Stimulated activated CD8-positive, alpha-beta memory T cell treated with anti-CD3 and anti-CD28 coated beads, Interleukin-15, amount 100 ng/mL, for 4 hours (primary cell): ENCODE measurements at regions not wholly inside any gene's neighbourhood (a gene's known extent, or its start where the extent isn't known, plus 50 kb on each side); places are given as distances from the start of the nearest gene placed in this dataset.
"Not testable (repeated sequence)": the region's sequence is repeated elsewhere in the genome, so short reads cannot be mapped to it uniquely, and the experiment has no call there.

Source experiments
- DNase-seq, 2 donors: peaks; one replicate each; pipeline ENCODE4 v3.0.0-alpha.2; 2020; ENCODE audit warnings: low read depth in 2 of 2

DNA sequence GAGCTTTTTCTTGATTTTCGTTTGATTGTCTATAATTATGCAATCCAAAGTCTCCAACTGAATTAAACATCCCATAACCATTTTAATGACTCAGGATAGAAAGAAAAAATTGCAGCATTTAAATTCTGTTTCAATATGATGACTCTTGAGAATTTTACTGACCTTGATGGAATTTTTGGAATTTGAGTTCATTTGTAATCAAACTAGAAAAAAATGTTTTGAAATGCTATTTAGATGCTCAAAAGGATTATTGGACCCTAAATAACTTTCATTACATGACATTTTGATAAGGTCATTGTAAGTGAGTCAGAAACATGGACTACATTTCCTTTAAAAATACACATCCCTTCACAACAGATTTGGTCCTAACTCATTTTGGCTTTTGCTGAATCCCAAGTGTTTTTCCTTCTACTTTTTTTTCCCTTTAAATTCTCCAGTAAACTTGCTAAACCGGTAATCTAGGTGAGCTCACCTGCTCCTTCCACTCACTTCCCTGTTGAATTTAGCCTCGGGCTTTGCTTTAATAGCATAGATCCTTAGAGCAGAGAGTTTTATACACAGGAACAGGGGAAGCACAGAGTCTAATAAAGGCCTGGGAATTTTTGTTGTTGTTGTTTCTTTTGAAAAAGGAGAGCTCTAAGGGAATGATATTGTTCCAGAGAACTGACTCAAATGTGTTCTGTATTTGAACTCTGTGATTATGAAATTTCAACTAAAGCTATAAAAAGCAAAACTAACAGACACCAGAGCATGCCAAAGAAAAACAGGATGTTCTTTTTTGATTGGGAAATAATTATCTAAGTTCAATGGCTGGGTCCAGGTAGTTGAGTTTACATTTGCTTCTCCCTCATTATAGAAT, 1088.2 kb upstream of the CITED2 start:
- DNase-seq: no peak

DNA sequence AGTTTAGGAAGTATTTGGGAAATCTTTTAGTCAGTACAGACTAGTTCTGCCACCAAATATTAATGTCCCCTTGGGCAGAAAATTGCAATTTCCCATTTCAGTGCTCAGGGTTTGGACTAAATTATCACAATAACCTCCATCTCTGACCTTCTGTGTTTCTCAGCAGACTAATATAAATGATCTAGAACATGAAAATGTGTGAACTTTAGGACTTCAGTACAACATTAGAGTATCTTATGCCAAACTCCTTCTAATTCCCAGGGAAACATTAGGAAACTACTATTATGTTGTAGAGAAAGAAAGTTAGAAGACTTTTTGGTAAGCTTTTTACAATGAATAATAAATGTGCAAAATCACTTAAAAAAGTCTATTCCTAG, 1087.6 kb upstream of the CITED2 start:
- DNase-seq: no peak

DNA sequence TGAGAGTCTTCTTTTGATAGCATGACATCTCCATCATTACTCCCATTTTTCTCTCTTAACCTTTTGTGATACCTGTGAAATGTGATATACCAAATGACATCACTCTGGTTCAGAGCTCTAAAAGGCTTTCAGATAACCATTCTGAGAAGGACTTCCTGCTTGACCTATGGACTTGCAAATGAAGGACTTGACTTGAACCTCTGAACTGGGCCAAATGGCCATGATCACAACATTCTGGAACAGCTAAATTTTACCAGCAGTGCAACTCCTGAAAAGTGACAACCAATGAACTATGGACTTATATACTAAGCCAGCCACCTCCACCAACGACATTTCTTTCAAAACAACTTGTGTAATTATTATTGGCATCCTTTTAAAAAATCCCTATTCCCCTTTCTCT, 1085.8 kb upstream of the CITED2 start:
- DNase-seq: no peak

DNA sequence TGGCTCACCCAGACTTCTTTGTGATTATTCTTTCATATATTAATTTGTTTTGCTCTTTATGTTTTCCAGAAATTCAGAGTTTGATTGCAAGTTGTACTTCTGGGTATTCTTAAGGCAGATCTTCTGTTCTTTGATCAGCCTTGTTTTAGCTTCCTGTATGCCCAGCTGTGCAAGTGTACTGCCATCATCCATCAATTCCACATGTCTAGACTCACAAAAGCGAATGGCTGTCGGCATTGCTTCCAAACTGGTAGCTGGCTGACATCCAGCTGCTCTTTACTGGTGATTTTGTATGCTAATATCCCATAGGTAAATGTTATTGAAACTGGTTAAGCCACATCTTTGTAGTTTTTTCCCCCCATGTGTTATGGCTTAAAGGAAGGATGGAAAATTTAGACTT, 1084.8 kb upstream of the CITED2 start:
- no peak for DNase-seq

DNA sequence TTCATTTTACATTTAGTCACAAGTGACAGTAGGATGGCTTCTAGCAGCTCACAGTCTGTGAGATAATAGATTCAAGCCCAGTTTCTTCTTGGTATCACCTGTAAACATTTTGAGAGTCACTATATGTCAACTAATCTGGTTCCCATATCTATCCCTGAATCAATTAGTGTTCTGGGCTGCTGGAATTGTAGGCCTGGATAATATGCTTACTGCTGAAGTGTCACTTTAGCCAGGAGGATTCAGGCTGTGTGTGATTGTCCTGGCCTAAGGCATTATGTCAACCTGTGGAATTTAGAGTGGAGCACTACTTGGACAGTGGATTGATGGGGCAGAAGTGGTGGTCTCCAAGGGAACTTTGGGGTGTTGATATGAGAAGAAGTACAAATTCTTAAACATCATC, 1071.8 kb upstream of the CITED2 start:
- no peak for DNase-seq

DNA sequence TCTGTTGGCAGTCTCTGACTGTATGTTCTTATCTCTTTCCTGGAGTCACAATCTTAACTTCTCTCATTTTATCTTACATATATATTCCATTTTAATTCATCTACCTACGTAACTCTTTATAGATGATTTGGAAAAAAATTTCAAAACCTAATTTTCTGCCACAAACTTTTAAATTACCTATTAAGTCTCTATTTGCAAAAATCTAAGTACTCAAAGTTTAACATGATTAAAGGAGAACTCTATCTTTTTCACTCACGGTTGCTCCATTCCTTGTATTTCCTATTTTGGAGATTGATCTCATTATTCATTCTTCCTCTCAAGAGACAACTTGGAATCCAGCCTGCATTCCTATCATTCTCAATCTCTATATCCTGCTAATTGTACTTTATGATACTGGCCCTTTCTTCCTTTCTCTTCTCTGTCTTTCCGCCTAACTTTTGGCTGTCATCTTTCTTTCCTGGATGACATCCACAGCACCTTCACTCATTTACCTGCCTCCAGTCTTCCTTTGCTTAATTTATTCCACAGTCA, 1071.1 kb upstream of the CITED2 start:
- DNase-seq: no peak

DNA sequence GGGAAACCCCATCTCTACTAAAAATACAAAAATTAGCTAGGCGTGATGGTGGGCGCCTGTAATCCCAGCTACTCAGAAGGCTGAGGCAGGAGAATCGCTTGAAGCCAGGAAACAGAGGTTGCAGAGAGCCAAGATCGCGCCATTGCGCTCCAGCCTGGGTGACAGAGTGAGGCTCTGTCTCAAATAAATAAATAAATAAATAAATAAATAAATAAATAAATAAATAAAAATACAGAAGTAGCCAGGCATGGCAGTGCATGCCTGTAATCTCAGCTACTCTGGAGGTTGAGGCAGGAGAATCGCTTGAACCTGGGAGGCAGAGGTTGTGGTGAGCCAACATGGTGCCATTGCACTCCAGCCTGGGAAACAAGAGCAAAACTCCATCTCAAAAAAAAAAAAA, 1068.7 kb upstream of the CITED2 start:
- DNase-seq: not testable (repeated sequence)

DNA sequence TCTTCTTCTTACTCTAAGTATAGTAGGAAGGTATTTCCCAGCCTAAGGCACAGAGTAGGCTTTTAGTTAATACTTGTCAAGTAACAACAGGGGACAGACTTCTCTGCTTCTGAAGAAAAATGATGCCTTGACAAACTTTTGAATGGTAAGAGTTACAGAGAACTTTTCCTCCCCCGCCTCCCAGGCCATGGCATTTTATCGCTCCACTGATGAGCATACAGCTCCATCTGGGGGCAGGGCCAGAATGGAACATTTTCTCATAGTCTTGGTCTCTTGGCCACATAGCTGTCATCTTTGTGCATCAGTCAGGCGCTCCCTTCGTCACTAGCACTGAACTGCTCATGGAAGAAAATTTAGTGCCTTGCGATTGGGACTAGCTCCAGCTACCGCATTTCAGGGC, 1066.8 kb upstream of the CITED2 start:
- no peak for DNase-seq

DNA sequence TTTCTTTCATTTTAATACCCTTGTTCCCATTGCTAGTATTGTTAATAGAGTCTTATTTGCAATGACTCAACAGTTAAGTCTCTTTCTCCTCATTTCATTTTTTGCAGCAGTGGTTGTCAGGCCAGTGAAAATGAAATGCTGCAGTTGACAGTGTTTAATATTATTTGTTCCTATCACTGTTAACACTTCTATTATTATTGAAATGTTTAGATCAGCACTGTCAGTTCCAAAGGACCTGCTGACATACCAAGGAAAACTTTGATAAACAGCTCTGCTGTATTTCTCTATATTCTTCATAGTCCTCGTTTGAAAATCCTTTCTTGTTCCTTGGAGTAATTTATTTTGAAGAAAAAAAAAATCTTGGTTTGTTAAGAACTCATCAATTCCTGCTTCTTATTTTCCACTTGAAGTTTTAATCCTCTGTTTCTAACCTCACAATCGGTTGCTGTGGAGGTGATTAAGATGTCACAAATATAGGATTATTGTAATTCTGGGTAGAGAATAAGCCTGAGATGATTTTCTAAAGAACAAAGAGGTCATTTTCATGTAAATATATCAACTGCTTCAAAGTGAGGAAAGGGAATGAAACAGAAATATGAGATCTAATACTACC, 1065.9 kb upstream of the CITED2 start:
- no peak for DNase-seq

DNA sequence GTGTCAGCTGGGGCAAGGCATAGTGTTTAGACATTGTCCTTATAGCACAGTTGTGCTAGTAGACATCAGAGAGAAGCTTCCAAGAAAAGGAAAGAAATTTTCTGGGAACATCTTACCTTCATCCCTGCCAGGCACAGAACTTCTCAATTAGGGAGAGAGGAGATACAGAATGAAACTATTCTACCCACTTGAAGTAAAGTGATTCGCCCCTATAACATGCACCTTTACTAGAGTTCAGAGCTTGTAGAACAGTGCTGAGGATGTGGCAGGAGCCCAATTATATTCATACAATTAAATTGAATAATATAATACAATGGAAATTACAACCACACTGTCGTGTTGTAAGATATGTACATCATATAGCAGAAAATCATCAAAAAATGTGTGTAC, 1063.9 kb upstream of the CITED2 start:
- no peak for DNase-seq

DNA sequence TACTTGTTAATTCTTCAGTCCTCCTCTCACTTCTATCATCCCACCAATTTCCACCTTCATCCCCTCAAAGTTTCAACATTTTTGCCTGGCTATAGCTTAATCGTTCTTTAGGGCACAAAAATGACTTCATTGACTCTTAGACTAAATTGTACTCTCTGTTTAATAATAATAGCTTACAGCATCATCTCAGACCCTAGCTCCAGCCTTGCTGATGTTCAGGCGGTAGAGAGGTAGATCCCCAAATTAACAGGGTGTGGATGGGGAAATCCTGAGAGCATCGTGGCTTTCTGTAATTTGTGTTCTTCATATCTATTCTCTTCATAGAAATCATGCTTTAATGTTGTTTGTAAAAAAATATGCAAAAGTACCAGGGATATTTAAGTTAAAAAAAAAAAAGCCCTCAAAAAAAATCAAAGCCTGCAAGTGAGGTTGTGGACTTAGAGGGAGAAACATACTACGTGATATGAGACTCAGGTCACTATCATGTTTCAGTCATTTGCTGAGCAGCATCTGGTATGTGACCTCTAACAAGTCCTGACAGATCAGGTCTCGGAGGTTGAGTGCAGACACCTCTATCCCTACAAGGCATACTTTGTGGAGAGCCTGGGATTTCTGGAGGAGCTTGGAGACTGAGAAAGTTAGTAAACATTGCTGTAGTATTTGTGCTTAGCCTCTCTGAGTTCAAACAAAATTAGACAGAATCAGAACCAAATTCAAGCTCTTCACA, 1063.3 kb upstream of the CITED2 start:
- DNase-seq: no peak

DNA sequence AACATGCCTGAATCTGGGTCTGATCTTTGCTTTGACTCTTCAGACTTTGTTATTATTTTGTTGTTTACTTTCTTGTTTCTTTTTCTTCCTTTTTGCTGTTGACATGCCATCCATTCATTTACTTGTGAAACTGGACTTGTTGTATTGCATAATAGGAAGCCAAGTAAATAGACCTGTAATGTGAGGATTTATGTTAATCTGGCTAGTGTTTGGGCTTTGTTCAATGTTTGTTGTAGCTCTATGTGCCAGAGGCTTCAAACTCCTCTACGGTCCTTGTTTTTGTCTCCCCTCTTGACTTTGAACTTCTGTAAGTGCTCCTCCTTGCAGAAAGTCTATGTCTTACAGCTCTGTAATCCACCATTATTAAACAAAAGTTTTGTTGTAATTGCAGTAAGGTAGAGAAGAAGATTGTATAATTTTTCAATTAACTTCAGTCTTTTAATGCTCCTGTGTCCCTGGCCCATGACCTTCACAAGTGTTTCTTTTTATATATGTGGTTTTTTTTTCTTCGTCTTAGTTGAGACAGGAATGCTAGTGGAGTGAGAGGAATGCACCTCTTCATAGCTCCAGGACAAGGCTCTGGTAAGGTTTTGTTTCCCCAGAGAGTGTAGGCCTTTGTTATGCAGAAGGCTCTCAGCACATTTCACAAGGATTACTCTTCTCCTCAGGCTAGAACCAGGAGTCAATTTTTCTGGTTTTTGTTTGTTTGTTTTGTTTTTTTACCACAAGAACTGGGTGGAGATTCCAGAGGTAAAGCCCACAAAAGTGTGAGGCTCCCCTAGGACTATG, 1061.8 kb upstream of the CITED2 start:
- DNase-seq: no peak

DNA sequence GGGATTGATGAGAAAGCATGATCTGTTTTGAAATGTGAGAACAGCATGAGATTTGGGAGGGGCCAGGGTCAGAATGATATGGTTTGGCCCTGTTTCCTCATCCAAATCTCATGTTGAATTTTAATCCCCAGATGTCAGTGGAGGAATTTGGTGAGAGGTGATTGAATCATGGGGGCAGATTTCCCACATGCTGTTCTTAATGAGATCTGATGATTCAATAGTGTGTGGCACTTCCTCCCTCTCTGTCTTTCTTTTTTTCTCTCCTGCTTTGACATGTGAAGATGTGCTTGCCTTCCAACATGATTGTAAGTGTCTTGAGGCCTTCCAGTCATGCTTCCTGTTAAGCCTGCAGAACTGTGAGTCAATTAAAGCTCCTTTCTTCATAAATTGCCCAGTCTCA, 1060.3 kb upstream of the CITED2 start:
- DNase-seq: no peak

DNA sequence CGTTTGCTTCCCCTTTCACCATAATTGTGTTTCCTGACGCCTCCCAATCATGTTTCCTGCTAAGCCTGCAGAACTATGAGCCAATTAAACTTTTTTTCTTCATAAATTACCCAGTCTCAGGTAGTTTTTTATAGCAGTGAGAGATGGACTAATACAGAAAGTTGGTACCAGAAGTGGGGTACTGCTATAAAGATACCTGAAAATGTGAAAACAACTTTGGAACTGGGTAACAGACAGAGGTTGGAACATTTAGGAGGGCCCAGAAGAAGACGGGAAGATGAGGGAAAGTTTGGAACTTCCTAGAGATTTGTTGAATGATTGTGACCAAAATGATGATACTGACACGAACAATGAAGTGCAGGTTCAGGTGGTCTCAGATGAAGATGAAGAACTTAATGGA, 1058.6 kb upstream of the CITED2 start:
- DNase-seq: no peak

DNA sequence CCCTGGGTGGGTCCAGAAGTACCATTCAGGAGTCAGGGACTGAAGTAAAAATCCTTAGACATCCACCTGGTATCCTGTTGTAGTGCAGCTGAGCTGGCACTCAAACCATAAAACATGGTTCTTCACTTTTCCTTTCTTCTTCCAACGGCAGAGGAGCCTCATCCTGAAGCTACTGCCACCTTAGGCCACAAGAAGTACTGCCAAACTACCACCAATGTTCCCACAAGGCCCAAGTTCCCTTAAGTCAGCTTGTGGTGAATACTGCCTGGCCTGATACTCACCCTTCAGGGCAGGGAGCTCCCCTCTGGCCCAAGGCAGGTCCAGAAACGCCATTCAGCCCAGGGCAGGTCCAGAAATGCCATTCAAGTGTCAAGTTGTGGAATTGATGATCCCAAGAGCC, 1053.4 kb upstream of the CITED2 start:
- no peak for DNase-seq

DNA sequence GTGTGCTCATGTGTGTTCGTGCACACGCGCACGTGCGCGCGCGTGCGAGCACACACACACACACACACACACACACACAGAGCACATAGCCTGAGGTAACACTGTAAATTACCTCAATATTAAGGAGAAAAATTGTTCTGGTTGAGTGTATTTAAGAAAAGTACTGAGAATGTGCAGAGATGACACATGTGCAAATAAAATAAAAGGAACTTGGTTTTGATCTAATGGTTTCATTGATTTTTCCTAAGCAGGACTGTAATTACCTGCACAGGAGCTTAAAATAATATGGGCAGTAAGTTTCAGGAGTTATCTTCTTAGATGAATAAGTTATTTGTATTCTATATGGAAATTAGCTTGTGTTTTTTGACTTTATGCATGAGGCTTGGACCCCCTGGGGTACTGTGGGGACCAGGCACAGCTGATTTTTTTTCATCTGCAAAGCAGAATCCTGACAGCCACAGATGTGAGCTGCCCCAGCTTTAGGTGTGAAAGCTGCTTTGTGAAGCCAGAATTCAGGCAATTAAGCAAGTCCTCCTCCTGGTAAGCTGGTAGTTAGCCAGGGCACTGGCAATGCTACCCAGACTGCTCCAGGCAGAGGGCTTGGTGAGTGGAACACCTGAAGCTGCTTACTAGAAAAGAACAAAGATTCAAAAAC, 1040.6 kb upstream of the CITED2 start:
- DNase-seq: no peak

DNA sequence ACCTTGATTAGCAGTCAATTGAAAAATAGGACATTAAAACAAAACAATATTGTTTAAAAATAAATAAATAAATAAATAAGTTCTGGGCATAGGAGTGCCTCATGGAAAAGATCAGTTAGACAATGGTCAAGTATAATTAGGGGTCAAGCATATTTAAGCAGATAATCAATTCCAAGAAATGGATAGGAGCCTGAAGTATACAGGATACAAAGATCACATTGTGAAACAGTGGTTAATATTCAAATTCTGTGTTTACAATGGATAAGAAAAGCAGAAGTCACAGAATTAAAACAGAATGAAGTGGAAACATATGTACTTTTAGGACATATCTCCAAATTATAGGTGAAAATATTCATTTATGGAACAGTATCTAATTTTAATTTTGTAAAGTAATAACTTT, 1028.6 kb upstream of the CITED2 start:
- DNase-seq: no peak

DNA sequence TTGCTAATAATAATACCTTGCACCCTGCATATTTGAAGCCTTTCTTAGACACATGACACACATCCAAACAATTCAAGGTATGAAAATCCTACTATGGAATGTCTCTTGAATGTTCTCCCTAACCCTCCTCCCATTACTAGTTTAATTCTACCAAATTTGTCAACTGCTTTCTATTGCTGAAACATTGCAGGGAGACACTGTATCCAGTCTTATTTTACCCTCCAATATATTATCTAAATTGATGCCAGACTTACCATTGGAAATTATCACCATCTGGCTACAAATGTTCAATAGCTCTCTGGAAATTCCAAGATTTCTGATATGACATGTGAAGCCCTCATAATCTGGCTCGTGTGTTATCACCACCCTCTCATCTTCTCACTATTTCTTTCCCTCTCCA, 1027.3 kb upstream of the CITED2 start:
- no peak for DNase-seq

DNA sequence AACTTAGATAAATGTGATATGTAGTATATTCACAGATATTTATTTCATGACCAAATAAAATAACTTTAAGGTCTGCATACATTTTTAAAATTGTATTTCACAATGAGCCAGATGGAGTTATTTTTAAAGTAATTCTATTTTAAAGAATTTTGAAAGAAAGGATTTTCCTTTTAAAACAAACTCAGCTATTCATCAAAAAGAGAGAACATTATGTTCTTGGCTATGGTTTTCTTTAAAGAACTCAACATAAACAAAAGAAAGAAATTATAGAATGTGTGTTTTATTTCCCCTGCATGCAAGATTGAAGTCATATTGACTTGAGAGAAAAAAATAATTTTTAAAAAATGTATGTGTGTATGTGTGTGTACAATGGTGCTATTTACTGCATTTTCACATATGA, 1023.6 kb upstream of the CITED2 start:
- DNase-seq: no peak

DNA sequence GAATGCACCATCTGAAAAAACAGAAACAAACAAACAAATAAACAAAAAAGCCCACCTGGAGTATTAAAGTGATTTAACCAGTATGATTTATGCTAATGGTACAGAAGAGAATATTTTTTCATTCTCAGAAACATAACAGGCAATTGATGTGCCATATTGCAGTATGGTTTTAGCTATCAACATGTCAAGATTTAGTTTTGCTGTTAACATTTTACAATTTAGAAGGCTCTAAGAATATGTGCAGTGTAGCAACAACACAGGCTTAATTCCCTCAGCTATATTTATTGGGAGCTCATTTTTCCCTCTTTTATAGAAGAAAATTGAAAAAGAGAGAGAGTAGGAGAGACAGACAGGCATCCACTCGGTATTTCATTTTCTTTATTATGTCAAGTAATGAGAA, 1022.7 kb upstream of the CITED2 start:
- no peak for DNase-seq
